ENCODE measurements at regions not wholly inside any gene's neighbourhood (a gene's known extent, or its start where the extent isn't known, plus 50 kb on each side); places are given as distances from the start of the nearest gene placed in this dataset.
"Not testable (repeated sequence)": the region's sequence is repeated elsewhere in the genome, so short reads cannot be mapped to it uniquely, and the experiment has no call there.

DNA sequence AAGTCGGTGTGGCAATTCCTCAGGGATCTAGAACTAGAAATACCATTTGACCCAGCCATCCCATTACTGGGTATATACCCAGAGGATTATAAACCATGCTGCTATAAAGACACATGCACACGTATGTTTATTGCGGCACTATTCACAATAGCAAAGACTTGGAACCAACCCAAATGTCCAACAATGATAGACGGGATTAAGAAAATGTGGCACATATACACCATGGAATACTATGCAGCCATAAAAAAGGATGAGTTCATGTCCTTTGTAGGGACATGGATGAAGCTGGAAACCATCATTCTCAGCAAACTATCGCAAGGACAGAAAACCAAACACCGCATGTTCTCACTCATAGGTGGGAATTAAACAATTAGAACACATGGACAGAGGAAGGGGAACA lies 80.6 kb upstream of the ST3GAL5 start:
- DNase-seq: not testable (repeated sequence)

DNA sequence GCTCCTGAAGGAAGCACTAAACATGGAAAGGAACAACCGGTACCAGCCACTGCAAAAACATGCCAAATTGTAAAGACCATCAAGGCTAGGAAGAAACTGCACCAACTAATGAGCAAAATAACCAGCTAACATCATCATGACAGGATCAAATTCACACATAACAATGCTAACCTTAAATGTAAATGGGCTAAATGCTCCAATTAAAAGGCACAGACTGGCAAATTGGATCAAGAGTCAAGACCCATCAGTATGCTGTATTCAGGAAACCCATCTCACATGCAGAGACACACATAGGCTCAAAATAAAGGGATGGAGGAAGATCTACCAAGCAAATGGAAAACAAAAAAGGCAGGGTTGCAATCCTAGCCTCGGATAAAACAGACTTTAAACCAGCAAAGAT lies 77.0 kb upstream of the ST3GAL5 start:
- not testable (repeated sequence) for DNase-seq

DNA sequence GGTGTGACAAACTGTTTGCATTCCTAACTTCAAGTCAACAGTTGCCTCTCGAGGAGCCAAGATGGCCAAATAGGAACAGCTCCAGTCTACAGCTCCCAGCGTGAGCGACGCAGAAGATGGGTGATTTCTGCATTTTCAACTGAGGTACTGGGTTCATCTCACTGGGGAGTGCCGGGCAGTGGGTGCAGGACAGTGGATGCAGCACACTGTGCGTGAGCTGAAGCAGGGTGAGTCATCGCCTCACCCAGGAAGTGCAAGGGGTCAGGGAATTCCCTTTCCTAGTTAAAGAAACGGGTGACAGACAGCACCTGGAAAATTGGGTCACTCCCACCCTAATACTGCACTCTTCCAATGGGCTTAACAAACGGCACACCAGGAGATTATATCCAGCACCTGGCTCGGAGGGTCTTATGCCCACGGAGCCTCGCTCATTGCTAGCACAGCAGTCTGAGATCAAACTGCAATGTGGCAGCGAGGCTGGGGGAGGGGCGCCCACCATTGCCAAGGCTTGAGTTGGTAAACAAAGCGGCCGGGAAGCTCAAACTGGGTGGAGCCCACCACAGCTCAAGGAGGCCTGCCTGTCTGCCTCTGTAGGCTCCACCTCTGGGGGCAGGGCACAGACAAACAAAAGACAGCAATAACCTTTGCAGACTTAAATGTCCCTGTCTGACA lies 75.1 kb upstream of the ST3GAL5 start:
- DNase-seq: not testable (repeated sequence)

- DNase-seq: no peak
Measured at GRCh38 chr2:85963068-85963467, 74.3 kb upstream of the ST3GAL5 start.

DNA sequence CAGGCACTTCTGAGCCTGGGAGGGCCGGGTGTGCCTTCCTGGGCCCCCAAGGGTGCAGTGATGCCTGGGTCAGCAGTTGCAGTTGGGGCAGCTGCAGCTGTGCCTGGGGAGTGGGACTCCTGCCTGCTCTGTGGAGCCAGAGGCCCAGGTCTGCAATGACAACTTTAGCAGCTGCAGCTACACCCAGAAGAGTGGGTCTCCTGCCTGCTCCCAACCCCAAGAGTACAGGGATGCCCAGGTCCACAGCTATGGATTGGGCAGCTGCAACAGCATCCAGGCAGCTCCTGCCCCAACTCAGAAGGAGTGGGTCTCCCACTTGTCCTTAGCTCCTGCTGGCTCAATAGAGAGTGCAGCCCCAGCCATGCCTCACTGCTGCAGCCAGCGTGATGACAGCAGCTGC lies 73.0 kb upstream of the ST3GAL5 start:
- no peak for DNase-seq

DNA sequence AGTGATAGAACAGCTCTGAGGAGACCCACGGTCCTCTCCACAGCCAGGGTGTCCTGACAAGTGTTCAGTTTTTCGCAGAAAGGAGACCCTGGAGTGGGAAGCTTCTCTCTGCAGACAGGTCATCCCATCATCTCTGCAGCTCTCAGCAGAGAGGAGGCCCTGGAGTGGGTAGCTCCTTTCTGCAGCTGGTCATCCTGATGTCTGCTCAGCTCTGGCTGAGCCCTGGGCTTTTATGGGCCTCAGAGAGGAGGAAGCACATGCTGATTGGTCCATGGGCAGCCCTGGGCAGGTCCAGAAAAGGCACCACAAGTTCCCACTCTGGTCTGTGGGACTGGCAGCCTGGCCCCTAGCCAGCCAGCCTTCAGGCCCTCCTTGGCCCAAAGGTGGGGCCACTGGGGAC lies 72.3 kb upstream of the ST3GAL5 start:
- no peak for DNase-seq

- no peak for DNase-seq
Measured at GRCh38 chr2:85959826-85960225, 71.0 kb upstream of the ST3GAL5 start.

- DNase-seq: no peak
Measured at GRCh38 chr2:85959185-85959584, 70.4 kb upstream of the ST3GAL5 start.

DNA sequence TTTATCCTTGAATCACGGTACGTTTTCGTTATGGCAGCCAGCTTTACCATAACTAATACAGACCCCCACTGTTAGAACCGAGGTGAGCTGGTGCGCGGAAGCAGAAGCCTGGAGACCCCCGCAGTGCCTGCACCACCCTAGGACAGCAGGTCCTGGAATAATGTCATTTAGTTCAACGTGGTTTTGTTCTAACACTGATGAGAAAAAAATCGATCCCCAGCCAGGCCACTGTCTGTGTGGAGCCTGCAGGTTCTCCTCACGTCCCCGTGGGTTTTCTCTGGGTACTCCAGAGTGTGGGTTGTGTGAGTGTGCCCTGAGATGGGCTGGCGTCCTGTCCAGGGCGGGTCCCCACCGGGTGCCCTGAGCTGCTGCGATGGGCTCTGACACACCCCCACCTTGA lies 69.9 kb upstream of the ST3GAL5 start:
- DNase-seq: no peak

GRCh38 chr2:85957256-85957655 lies 68.5 kb upstream of the ST3GAL5 start:
- DNase-seq: no peak

DNA sequence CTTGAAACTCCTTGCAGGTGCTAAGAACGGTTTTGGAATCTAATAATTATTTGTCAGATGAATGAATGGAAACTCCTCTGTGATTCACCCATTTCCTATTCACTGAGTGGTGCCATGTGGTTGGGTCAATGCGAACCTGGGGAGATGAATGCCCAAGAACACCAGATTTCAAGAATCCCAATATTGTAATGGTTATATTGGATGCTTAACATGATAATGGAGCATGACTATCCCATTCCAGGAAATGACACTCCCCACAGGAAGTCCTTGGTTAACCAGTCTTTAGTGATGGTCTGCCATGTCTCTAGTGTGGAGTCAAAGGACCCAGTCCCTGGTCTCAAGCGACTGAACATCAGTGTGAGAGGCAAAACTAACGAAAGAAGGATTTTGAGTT lies 67.9 kb upstream of the ST3GAL5 start:
- DNase-seq: no peak

DNA sequence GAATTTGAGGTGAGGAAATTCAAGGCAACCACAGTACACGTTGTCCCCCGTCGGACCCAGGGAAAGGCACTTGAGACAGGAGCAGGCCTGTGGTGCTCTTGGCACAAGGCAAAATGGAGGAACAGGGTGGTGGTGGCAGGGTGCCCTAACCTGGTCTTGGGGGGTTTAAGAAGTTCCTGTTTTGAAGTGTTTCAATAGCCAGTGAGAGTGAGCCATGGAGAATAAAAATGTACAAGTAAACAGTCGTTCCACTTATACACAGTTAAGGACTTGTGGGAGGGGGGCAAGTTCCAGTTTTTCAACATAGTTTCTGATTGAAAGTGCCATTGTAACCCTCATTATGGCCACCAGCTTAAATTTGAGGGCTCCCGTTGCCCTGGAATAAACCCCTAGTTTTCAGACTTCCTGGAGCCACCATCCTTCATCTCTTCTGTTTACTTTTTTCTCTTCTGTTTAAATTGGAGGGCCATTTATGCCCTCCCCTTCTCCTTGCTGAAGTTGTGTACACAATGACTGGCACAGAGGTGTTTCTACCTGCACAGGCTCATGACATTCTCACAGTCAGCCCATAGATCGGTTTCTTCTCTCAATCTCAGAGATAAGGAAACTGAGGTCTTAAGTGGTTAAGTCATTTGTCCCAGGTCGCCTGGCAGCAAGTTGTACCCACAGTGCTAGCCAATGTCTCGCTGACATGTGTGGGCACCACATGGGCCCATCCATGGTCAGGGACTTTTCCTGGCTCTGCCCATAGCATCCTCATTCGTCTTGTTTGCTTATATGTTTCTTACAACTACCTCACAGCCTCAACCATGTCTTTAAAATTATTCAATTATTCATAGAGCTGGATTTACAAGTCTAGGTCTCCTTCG lies 66.0 kb upstream of the ST3GAL5 start:
- no peak for DNase-seq

DNA sequence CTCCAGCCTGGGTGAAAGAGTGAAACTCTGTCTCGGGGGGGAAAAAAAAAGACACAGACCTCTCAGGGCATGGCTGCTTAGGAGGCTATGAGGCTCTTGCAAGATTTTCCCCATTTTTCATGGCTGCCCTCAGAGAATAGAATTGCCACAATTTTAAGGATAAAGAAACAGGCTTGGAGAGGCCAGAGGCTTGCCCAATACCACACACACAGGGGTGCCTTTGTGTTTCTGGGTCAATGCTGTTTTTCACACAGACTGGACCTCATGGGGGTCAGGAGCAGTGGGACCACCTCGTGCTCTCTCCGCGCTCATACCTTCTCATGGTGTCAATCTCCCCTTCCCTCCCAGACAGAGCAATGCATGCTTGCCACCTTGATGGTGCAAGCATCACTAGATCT lies 65.4 kb upstream of the ST3GAL5 start:
- DNase-seq: no peak

DNA sequence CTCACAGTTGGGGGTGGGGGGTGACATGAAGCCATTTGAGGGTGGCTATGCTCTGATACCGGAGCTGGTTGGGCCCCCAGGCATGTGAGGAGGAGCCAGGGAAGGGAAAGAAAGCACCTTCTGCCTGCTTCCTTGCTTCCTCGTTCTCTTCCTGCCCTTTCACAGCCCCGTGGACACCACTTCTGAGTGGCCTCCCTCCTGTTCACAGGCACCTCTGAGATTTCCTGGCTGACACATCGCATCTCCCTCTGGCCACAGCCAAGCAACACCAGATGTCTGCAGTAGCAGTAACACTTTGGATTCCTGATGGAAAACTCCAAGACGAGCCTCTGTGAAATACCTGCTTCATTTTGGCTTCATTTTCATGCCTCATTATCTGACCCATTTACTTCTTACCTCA lies 64.7 kb upstream of the ST3GAL5 start:
- DNase-seq: no peak

- DNase-seq: no peak
Measured at GRCh38 chr2:85952196-85952734, 63.5 kb upstream of the ST3GAL5 start.

DNA sequence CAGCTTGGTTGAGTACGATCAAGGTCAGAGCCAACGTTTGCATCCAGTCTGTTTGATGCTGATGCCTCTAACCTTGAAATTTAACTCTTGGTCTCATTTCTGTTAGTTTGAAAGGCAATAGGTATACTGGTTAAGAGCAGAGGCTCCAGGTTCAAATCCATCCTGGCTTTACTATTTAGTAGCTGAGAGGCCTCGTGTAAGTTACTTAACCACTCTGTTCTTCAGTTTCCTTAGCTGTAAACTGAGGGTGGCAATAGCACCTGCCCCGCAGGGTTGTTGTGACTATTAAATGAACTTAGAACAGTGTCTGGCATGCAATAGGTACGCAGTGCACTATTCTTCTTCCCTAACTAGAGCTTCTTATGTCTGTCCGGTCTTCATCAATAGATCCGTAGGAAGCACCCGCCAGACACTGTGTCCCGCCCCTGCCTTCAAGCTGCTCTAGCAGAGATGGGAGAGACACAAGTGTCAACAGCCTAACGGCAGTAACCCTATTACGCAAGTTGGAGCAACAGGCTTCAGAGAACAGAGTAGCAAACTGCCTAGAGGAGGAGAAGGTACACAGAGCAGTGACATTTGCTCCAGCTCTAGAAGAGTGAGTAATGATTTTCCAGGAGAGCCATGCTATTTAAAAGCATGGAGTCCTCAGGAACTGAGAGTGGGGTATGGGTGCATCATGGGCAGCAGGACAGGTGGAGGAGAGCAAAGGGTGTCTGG lies 62.7 kb upstream of the ST3GAL5 start:
- DNase-seq: no peak

- DNase-seq: no peak
Measured at GRCh38 chr2:85950743-85951142, 62.0 kb upstream of the ST3GAL5 start.

DNA sequence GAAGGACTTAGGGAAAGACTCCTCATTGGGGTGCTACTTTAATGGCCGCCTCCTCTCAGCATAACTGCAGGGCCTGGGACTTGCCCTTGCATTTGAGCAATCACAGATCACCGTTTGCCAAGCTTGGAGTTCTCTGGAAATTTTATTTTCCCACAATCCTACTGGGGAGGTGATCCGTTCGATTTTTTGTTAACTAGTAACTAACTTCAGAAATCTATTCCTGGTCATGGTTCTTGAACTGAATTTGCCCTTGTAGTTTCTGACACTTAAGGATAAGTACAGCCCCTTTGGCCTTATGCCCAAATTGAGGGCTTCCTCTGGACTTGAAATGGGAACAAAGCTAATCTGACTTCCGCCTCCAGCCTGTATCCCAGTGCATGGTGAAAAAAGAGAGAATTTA lies 60.5 kb upstream of the ST3GAL5 start:
- DNase-seq: no peak

GRCh38 chr2:85947593-85947992 lies 58.8 kb upstream of the ST3GAL5 start:
- no peak for DNase-seq

DNA sequence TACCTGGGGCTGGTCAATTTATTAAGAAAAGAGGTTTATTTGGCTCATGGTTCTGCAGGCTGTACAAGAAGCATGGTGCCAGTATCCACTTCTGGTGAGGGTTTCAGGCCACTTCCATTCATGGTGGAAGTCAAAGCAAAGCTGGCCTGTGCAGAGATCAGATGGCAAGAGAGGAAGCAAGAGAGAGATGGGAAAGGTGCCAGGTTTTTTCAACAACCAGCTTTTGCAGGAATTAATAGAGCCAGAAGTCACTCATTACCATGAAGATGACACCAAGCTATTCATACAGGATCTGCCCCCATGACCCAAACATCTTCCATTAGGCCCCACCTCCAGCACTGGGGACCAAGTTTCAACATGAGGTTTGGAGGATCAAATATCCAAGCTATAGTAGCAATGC lies 56.8 kb upstream of the ST3GAL5 start:
- peak; percentile 40 for DNase-seq

GRCh38 chr2:85945172-85945571 lies 56.4 kb upstream of the ST3GAL5 start:
- no peak for DNase-seq

DNA sequence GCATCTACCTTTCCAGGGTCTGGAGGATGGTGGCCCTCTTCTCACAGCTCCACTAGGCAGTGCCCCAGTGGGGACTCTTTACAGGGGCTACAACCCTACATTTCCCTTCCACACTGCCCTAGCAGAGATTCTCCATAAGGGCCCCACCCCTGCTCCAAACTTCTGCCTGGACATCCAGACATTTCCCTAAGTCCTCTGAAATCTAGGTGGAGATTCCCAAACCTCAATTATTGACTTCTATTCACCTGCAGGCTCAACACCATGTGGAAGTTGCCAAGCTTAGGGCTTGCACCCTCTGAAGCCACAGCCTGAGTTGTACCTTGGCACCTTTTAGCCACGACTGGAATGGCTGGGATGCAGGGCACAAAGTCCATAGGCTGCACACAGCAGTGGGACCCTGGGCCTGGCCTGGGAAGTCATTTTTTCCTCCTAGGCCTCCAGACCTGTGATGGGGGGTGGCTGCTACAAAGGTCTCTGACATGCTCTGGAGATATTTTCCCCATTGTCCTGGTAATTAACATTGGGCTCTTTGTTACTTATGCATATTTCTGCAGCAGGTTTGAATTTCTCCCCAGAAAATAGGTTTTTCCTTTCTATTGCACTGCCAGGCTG lies 53.7 kb upstream of the ST3GAL5 start:
- no peak for DNase-seq

GRCh38 chr2:85941490-85941889 lies 52.7 kb upstream of the ST3GAL5 start:
- not testable (repeated sequence) for DNase-seq
